NCI-H2107 treated with DMSO at 0.1 percent for 48 hours (cell line): ENCODE measurements at regions not wholly inside any gene's neighbourhood (a gene's known extent, or its start where the extent isn't known, plus 50 kb on each side); places are given as distances from the start of the nearest gene placed in this dataset.

Source experiments
- DNase-seq: peaks from one replicate; lab custom pipeline; 2025; ENCODE audit not compliant: unreplicated experiment; lab: John Stamatoyannopoulos, UW

GRCh38 chr21:25054689-25055088 is 552.6 kb downstream of the MRPL39 start:
- DNase-seq: no peak

GRCh38 chr21:25039461-25040380 is 567.6 kb downstream of the MRPL39 start:
- peak; percentile 1 for DNase-seq

- no peak for DNase-seq
Observed at GRCh38 chr21:25036775-25037174, 570.5 kb downstream of the MRPL39 start.

GRCh38 chr21:25031750-25032149 is 575.5 kb downstream of the MRPL39 start:
- no peak for DNase-seq

DNA sequence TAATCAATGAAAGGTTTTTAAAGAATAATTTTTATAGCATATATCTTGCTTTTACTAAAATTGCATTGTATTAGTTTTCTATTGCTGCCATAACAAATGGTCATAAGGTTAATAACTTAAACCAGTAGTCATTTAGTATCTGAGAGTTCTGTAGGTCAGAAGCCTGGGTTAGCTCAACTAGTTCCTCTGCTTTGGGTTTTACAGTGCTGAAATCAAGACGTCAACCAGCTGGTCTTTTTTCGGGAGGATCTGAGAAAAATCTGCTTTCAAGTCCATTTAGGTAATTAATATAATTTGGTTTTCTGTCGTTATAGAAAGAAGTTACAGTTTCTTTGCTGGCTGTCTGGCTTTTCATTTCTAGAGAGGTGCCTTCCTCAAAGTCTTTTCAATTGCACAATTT is 577.7 kb downstream of the MRPL39 start:
- DNase-seq: no peak

DNA sequence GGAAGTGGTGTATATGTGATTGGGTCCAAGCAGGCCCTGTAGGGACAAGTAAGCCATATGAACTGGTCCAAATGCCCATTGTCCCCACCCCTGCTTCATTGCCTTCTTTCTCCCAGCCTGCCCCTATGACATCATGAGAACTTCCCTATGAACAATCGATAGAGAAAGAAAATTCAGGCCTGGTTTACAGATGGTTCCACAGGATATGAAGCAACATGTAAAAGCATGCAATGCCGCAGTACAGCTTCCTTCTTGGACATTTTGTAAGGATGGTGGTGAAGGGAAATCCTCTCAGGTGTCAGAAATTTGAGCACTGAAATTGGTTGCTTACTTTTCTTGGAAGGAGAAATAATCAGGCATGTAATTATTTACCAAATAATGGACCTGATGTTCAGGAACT is 581.7 kb downstream of the MRPL39 start:
- DNase-seq: no peak

DNA sequence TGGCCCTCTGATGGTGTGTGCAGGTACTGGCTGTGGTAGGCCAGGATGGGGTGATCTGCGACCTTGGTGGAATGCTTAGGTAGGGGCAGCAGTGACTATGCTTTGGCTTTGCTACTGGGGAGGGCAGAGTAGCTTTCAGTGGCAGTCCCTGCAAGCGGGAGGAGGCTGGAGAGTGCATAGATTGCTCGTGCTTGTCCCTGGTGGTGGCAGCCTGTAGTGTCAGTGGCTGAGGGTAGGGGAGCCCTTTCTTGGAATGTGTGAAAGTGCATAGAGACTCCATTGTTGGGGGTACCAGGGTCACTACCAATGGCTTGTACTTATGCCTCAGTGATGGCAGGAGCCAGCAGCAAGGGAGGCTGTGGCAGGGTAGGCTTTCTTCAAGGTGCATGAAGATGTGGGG is 582.6 kb downstream of the MRPL39 start:
- DNase-seq: no peak

DNA sequence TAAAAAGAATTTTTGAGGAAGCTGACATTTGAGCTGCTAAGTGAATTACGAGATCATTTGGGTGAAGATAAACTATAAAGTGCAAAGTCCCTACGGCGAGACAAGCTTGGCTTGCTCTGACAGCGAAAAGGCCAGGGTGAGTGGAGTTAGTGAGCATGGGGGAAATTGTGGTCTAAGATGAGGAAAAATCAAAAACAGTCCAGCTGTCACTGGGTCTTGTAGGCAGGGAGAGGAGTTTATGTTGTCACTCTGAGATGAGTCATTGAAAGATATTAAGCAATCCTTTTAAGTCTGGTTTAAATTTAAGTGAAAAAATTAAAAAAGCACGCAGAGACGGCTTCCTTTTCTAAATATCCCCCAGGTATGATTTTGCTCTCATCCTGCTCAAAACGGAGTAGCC is 601.9 kb downstream of the MRPL39 start:
- no peak for DNase-seq

DNA sequence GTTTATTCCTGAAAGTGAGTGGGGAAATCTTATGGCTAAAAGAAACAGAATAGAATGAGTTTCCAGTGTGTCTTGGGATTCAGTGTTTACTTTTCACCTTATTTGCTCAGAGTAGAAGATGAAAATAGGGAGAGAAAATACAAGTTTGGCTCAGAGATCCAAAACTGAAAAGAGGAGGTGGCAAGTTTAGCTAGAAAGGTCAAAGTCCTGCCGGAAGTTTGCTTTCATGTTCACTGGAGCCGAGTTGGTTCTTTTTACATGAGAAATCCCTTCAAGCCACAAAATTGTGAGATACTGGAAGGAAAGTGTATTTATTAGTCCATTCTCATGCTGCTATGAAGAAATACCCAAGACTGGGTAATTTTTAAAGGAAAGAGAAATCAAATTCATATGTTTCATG is 604.6 kb downstream of the MRPL39 start:
- no peak for DNase-seq

DNA sequence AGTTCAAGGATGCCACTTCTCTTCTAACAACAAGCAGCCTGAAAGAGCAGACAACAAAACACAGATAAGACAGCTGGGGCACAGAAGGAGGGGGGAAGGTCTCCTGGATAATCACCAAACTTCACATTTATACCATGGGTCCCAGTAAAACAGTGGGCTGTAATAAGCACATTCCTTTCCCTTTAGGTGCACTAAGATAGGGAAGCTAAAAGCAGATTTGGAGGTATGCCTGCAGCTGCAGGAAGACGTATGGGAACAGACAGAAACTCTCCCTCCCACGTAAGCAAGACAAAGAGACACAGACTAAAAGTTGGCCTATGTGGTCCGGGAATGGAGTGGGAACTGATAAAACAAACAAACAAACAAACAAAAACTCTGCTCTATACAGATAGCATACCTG is 612.1 kb downstream of the MRPL39 start:
- no peak for DNase-seq

DNA sequence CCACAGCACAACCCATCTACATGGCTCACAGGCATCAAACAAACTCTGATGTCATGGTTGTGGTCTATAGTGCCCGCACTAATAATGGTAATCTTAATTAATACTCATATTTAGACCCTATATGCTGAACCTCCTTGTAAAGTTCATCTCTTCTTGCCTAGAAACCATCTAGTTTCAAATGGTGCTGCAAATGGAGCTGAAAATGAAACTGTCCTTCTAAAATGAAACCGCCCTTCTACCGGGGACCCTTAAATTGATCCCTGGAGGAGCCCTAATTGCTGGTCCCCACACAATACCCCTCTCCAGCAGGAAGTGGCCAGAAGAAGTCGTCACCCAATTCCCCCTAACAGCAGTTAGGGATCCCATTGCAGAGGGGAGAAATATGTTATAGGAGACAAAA is 612.6 kb downstream of the MRPL39 start:
- no peak for DNase-seq

DNA sequence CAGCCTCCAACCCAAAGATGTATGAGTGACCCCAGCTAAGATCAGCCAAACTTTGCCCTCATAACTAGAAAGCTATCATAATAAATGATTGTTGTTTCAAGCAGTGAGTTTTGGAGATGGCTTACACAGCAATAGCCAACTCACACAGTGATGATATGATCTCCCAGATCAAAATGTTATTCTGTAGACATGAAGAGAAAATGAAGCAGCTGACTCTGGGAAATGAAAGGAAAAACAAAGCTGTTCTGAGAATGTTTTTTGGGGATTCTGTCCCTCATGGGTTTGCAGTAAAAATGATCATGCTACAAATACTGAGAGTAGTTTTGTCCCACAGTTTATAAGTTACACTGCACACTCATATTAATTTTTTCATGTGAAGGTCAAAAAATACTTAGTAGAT is 617.8 kb downstream of the MRPL39 start:
- no peak for DNase-seq

GRCh38 chr21:24988941-24989340 is 618.3 kb downstream of the MRPL39 start:
- DNase-seq: no peak

- DNase-seq: no peak
Observed at GRCh38 chr21:24976238-24976637, 631.0 kb downstream of the MRPL39 start.

DNA sequence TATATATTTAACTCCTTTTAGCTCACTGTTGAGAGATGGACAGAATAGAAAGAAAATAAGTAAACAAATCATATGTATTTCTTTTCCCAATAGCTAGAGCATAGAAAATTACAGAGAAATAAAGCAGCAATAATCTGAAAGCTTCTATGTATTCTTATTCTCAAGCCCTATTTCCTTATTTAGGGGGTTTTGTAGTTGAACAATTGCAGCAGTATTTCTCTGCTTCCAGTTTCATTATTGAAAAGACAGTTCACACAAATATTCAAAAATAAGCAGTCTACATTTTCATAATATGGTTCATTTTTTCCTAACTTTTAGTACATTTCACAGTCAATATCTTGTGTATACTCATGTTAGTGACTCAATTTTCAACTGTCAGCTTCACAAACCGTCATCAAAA is 638.2 kb downstream of the MRPL39 start:
- no peak for DNase-seq

GRCh38 chr21:24955275-24955961 is 651.9 kb downstream of the MRPL39 start:
- DNase-seq: no peak

GRCh38 chr21:24948186-24948585 is 659.1 kb downstream of the MRPL39 start:
- no peak for DNase-seq

GRCh38 chr21:24945910-24946309 is 661.4 kb downstream of the MRPL39 start:
- no peak for DNase-seq

GRCh38 chr21:24941316-24942185 is 665.7 kb downstream of the MRPL39 start:
- DNase-seq: no peak

- no peak for DNase-seq
Observed at GRCh38 chr21:24939291-24939690, 668.0 kb downstream of the MRPL39 start.

- DNase-seq: no peak
Observed at GRCh38 chr21:24938573-24938972, 668.7 kb downstream of the MRPL39 start.
